H1 (cell line): ENCODE measurements at regions not wholly inside any gene's neighbourhood (a gene's known extent, or its start where the extent isn't known, plus 50 kb on each side); places are given as distances from the start of the nearest gene placed in this dataset.

Experiments
- CTCF ChIA-PET: fragments of 300-600 bp; sonication (Branson Sonifier 250); formaldehyde crosslinking; loops from one replicate; lab custom pipeline; 2021; ENCODE audit not compliant: partially characterized antibody; lab: Charles Lee
- POLR2A ChIA-PET: fragments of 300-600 bp; sonication (Branson Sonifier 250); formaldehyde crosslinking; loops from one replicate; lab custom pipeline; 2021; ENCODE audit warnings: inconsistent platforms; ENCODE audit not compliant: partially characterized antibody; lab: Charles Lee
- DNase-seq, 2 experiments: peaks; one replicate each; pipeline versions ENCODE4 v3.0.0 to v3.0.0-alpha.2; 2010 to 2022; ENCODE audit warnings: low spot score in 2 of 2, low read depth in 1 of 2, mixed read lengths in 1 of 2
- FAIRE-seq: peaks from 2 replicates; lab custom pipeline; 2011; peaks lifted over from hg19 to GRCh38; lab: Jason Lieb, UNC
- H2AFZ ChIP-seq: 2 replicates; pipeline ENCODE4 v1.8.1; 2012; ENCODE audit warnings: low read length, inconsistent platforms
- H2AK5ac ChIP-seq: 2 replicates; pipeline ENCODE4 v1.6.1; 2013; ENCODE audit warnings: low read depth, low read length
- H2BK120ac ChIP-seq: replicated peaks from 2 replicates; pipeline ENCODE3; 2013; ENCODE audit warnings: low read depth, low read length, inconsistent platforms
- H2BK12ac ChIP-seq: 2 replicates; pipeline ENCODE4 v1.6.1; 2013; ENCODE audit warnings: low read depth, low read length
- H2BK15ac ChIP-seq: 2 replicates; pipeline ENCODE4 v1.6.1; 2013; ENCODE audit warnings: low read length
- H2BK20ac ChIP-seq: 2 replicates; pipeline ENCODE4 v1.6.1; 2013; ENCODE audit warnings: low read length
- H2BK5ac ChIP-seq: 2 replicates; pipeline ENCODE4 v1.6.1; 2013; ENCODE audit warnings: low read depth, low read length
- H3K14ac ChIP-seq: 2 replicates; pipeline ENCODE4 v1.6.1; 2013; ENCODE audit warnings: inconsistent platforms; ENCODE audit not compliant: insufficient read length
- H3K18ac ChIP-seq: 2 replicates; pipeline ENCODE4 v1.6.1; 2013; ENCODE audit warnings: low read length; ENCODE audit errors: extremely low read depth
- H3K23ac ChIP-seq: 2 replicates; pipeline ENCODE4 v1.6.1; 2013; ENCODE audit warnings: inconsistent platforms; ENCODE audit not compliant: insufficient read length
- H3K23me2 ChIP-seq: 2 replicates; pipeline ENCODE4 v1.6.1; 2013; ENCODE audit warnings: low read depth, low read length
- H3K27ac ChIP-seq: 2 replicates; pipeline ENCODE4 v1.6.1; 2011; ENCODE audit warnings: low read depth, low read length, inconsistent platforms
- H3K27me3 ChIP-seq, 4 experiments: replicated peaks in 1 of 4; 1 replicate in 1 of 4; 2 replicates in 3 of 4; pipeline versions ENCODE4 v1.6.1 to v1.8.1; 2011 to 2013; ENCODE audit warnings: low read length in 3 of 4, mild to moderate bottlenecking in 3 of 4, inconsistent platforms in 2 of 4, mixed read lengths in 2 of 4, moderate library complexity in 1 of 4; ENCODE audit not compliant: control insufficient read depth in 3 of 4, insufficient read depth in 3 of 4; ENCODE audit errors: extremely low read depth in 1 of 4
- H3K36me3 ChIP-seq, 4 experiments: 2 replicates each; pipeline versions ENCODE4 v1.6.1 to v1.8.1; 2011 to 2013; ENCODE audit warnings: mild to moderate bottlenecking in 4 of 4, low read length in 3 of 4, moderate library complexity in 2 of 4, control low read depth in 1 of 4, inconsistent platforms in 1 of 4; ENCODE audit not compliant: insufficient read depth in 4 of 4, control insufficient read depth in 2 of 4
- H3K4ac ChIP-seq: replicated peaks from 2 replicates; pipeline ENCODE3; 2013; ENCODE audit warnings: low read length, low read depth, mixed read lengths, inconsistent platforms; ENCODE audit not compliant: insufficient read length
- H3K4me1 ChIP-seq, 4 experiments: replicated peaks in 1 of 4; 1 replicate in 1 of 4; 2 replicates in 3 of 4; pipeline versions ENCODE4 v1.6.1 to v1.8.1; 2011 to 2013; ENCODE audit warnings: low read length in 3 of 4, inconsistent platforms in 2 of 4, mixed read lengths in 1 of 4; ENCODE audit not compliant: insufficient read depth in 4 of 4, control insufficient read depth in 3 of 4
- H3K4me2 ChIP-seq, 2 experiments: 2 replicates each; pipeline versions ENCODE4 v1.6.1 to v1.8.1; 2011 to 2013; ENCODE audit warnings: low read depth in 2 of 2, low read length in 2 of 2, control low read depth in 1 of 2, inconsistent platforms in 1 of 2, mild to moderate bottlenecking in 1 of 2; ENCODE audit not compliant: insufficient read depth in 1 of 2
- H3K4me3 ChIP-seq, 4 experiments: fragments of 200-600, 300-600 bp in 1 of 4; sonication (generic), shearing (Covaris generic), sonication (Bioruptor Twin) in 1 of 4; 2 replicates each; pipeline versions ENCODE4 v1.5.1 to v1.8.1; 2011 to 2016; ENCODE audit warnings: low read length in 4 of 4, low read depth in 3 of 4, control low read depth in 2 of 4, inconsistent platforms in 2 of 4, mild to moderate bottlenecking in 2 of 4, mixed read lengths in 1 of 4, moderate library complexity in 1 of 4; ENCODE audit not compliant: insufficient read depth in 2 of 4; ENCODE audit errors: extremely low read depth in 1 of 4
- H3K56ac ChIP-seq: replicated peaks from 2 replicates; pipeline ENCODE3; 2013; ENCODE audit warnings: low read depth, mild to moderate bottlenecking, mixed read lengths, low read length, inconsistent platforms; ENCODE audit not compliant: insufficient read length
- H3K79me1 ChIP-seq: 2 replicates; pipeline ENCODE4 v1.6.1; 2013; ENCODE audit warnings: low read depth, low read length, control low read depth
- H3K79me2 ChIP-seq, 2 experiments: 2 replicates each; pipeline versions ENCODE4 v1.6.1 to v1.8.1; 2012 to 2013; ENCODE audit warnings: low read length in 2 of 2, mild to moderate bottlenecking in 2 of 2, inconsistent platforms in 1 of 2; ENCODE audit not compliant: insufficient read depth in 2 of 2, control insufficient read depth in 1 of 2
- H3K9ac ChIP-seq, 4 experiments: replicated peaks in 1 of 4; 1 replicate in 1 of 4; 2 replicates in 3 of 4; pipeline versions ENCODE4 v1.6.1 to v1.8.1; 2011 to 2013; ENCODE audit warnings: low read depth in 3 of 4, low read length in 3 of 4, control low read depth in 2 of 4, mild to moderate bottlenecking in 2 of 4, moderate library complexity in 2 of 4, inconsistent platforms in 1 of 4; ENCODE audit errors: extremely low read depth in 1 of 4
- H3K9me3 ChIP-seq, 2 experiments: 2 replicates each; pipeline versions ENCODE4 v1.6.1 to v1.8.1; 2012 to 2013; ENCODE audit warnings: mild to moderate bottlenecking in 2 of 2, moderate library complexity in 2 of 2, control low read depth in 1 of 2, inconsistent platforms in 1 of 2, low read depth in 1 of 2, low read length in 1 of 2, mixed read lengths in 1 of 2; ENCODE audit not compliant: insufficient read depth in 2 of 2
- H4K20me1 ChIP-seq, 2 experiments: replicated peaks in 1 of 2; 2 replicates each; pipeline versions ENCODE3 to v1.8.1; 2011 to 2013; ENCODE audit warnings: inconsistent platforms in 2 of 2, low read length in 2 of 2, mild to moderate bottlenecking in 1 of 2; ENCODE audit not compliant: insufficient read depth in 2 of 2, control insufficient read depth in 1 of 2
- H4K5ac ChIP-seq: 2 replicates; pipeline ENCODE4 v1.6.1; 2013; ENCODE audit warnings: low read length, low read depth, mixed read lengths, inconsistent platforms; ENCODE audit not compliant: insufficient read length
- H4K8ac ChIP-seq: 2 replicates; pipeline ENCODE4 v1.8.0; 2013; ENCODE audit warnings: mild to moderate bottlenecking, moderate library complexity, low read length, inconsistent platforms; ENCODE audit not compliant: insufficient read depth; ENCODE audit errors: extremely low read depth
- H4K91ac ChIP-seq: replicated peaks from 2 replicates; pipeline ENCODE3; 2013; ENCODE audit warnings: low read length, mixed read lengths, inconsistent platforms; ENCODE audit not compliant: insufficient read length
- CHD1 ChIP-seq: IDR thresholded peaks from 2 replicates; pipeline ENCODE4 v1.6.1; 2012; ENCODE audit warnings: low read depth, low read length, improper control_type of control experiment
- GTF2F1 ChIP-seq: IDR thresholded peaks from 2 replicates; pipeline ENCODE4 v1.6.1; 2012; ENCODE audit warnings: low read depth, low read length, improper control_type of control experiment, borderline replicate concordance
- HDAC2 ChIP-seq, 2 experiments: fragments of 300-600 bp in 1 of 2; sonication (generic) in 1 of 2; IDR thresholded peaks; 2 replicates each; pipeline ENCODE4 v1.6.1; 2011 to 2012; ENCODE audit warnings: low read depth in 2 of 2, low read length in 2 of 2, mild to moderate bottlenecking in 2 of 2, moderate library complexity in 2 of 2, borderline replicate concordance in 1 of 2, inconsistent platforms in 1 of 2
- HDAC6 ChIP-seq: IDR thresholded peaks from one replicate; pipeline ENCODE4 v1.7.1; 2012; ENCODE audit warnings: low read depth, mild to moderate bottlenecking, inconsistent platforms, low read length, moderate library complexity
- JUND ChIP-seq: IDR thresholded peaks from 2 replicates; pipeline ENCODE4 v1.6.1; 2011; ENCODE audit warnings: mild to moderate bottlenecking, improper control_type of control experiment, low read length
- KDM1A ChIP-seq: fragments of 200-600, 300-600 bp; sonication (generic); IDR thresholded peaks from 2 replicates; pipeline ENCODE4 v1.7.1; 2016; ENCODE audit warnings: mild to moderate bottlenecking, low read length, borderline replicate concordance
- MAFK ChIP-seq: IDR thresholded peaks from 2 replicates; pipeline ENCODE4 v1.6.1; 2012; ENCODE audit warnings: low read depth, mild to moderate bottlenecking, improper control_type of control experiment, low read length
- POLR2AphosphoS5 ChIP-seq: IDR thresholded peaks from 2 replicates; pipeline ENCODE4 v1.6.1; 2011; ENCODE audit warnings: low read depth, low read length
- POU5F1 ChIP-seq: IDR thresholded peaks from 2 replicates; pipeline ENCODE4 v1.6.1; 2011; ENCODE audit warnings: low read depth, mild to moderate bottlenecking, low read length, moderate library complexity
- RBBP5 ChIP-seq: IDR thresholded peaks from 2 replicates; pipeline ENCODE4 v1.7.1; 2012; ENCODE audit warnings: low read depth, mild to moderate bottlenecking, inconsistent platforms, low read length, moderate library complexity, borderline replicate concordance
- RFX5 ChIP-seq: IDR thresholded peaks from 2 replicates; pipeline ENCODE4 v1.6.1; 2011; ENCODE audit warnings: low read depth, low read length, improper control_type of control experiment, borderline replicate concordance
- RXRA ChIP-seq: IDR thresholded peaks from 2 replicates; pipeline ENCODE4 v1.6.1; 2011; ENCODE audit warnings: low read depth, mild to moderate bottlenecking, low read length, moderate library complexity; ENCODE audit not compliant: insufficient read depth
- SAP30 ChIP-seq: fragments of 300-600 bp; sonication (generic); IDR thresholded peaks from 2 replicates; pipeline ENCODE4 v1.7.1; 2012; ENCODE audit warnings: low read length, moderate library complexity, mild to moderate bottlenecking, inconsistent platforms; ENCODE audit not compliant: insufficient read depth, insufficient replicate concordance
- TAF1 ChIP-seq: IDR thresholded peaks from 2 replicates; pipeline ENCODE4 v1.6.1; 2011; ENCODE audit warnings: mild to moderate bottlenecking, low read depth, low read length
- TBP ChIP-seq: IDR thresholded peaks from 2 replicates; pipeline ENCODE4 v1.6.1; 2011; ENCODE audit warnings: low read depth, low read length, improper control_type of control experiment
- WGBS, 2 experiments: shearing (Covaris generic) in 1 of 2; methylation state at CpG; one replicate each; pipeline versions ENCODE4 v1.1.6 to v1.1.7; 2013 to 2015; ENCODE audit warnings: low lambda C conversion rate in 2 of 2, mixed read lengths in 2 of 2, inconsistent platforms in 1 of 2, low coverage in 1 of 2, missing lambda C conversion rate in 1 of 2; ENCODE audit not compliant: insufficient replicate concordance in 2 of 2, insufficient coverage in 1 of 2, insufficient read length in 1 of 2; ENCODE audit errors: extremely low coverage in 1 of 2, missing lambda C conversion rate in 1 of 2; 5-methylcytosine and 5-hydroxymethylcytosine counted together

GRCh38 chr1:14520514-14521163 is 77.8 kb upstream of the KAZN start:
- no peak for FAIRE-seq
- ChIA-PET POLR2A (no interaction called here), CTCF (no interaction called here)
- Histone ChIP-seq H2BK20ac (no peak overlapping the region), H3K4ac (no peak overlapping the region), H3K9ac (no peak overlapping the region), H3K27me3 (no peaks in the 10 kb centered on the region), H2AFZ (no peak overlapping the region), H3K79me1 (no peaks in the 10 kb centered on the region), H3K23ac (no peak overlapping the region), H3K4me2 (no peak overlapping the region), H4K20me1 (no peaks in the 10 kb centered on the region), H3K56ac (no peak overlapping the region), H3K27ac (no peak overlapping the region), H2BK120ac (no peak overlapping the region), H2BK15ac (no peak overlapping the region), H3K79me2 (no peaks in the 10 kb centered on the region), H3K4me3 (no peak overlapping the region), H2BK12ac (no peak overlapping the region), H4K91ac (no peak overlapping the region), H2AK5ac (no peak overlapping the region), H3K36me3 (no peaks in the 10 kb centered on the region), H3K18ac (no peak overlapping the region), H4K8ac (no peak overlapping the region), H3K4me1 (no peaks in the 10 kb centered on the region; a peak in 1 of 7 replicates), H3K14ac (no peak overlapping the region), H2BK5ac (no peak overlapping the region), H3K23me2 (no peaks in the 10 kb centered on the region; the same call in 1 of the 2 replicates), H3K9me3 (no peaks in the 10 kb centered on the region), H4K5ac (no peak overlapping the region)
- no peak for DNase-seq
- WGBS, 2 experiments, result 82% methylated on average over 4 of the region's 4 CpGs; no CpG with 5 or more reads in 1 of the 2 experiments
- TF ChIP-seq JUND (no peak), SAP30 (no peak), RBBP5 (no peak), CHD1 (no peak), HDAC6 (no peak), POLR2AphosphoS5 (no peak), POU5F1 (no peak), HDAC2 (IDR thresholded peaks at IDR 0.05; ENCODE audit: borderline replicate concordance in 1 of 2, low read depth in 2 of 2, low read length in 2 of 2) (no peak), MAFK (no peak), TBP (no peak), GTF2F1 (no peak), KDM1A (no peak), RFX5 (no peak), TAF1 (no peak), RXRA (no peak)
